ENCODE measurements at regions not wholly inside any gene's neighbourhood (a gene's known extent, or its start where the extent isn't known, plus 50 kb on each side); places are given as distances from the start of the nearest gene placed in this dataset.

DNA sequence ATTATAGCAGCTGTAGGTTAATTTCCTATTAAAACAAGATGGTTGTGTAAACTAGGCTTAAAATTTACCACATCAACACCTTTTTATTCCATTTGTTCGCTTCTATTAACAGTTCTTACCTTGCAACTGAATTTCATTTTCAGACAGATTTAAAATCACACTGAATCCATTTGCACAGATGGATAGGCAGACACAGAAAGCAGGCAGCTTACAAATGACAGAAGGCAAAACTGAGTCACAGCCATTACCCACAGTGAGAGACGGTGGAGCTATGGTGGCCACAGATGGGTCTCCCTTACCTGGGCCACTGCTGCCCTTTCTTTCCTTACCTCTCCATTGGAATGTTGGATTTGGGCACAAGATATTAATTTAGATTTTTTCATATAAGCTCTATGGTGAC, 1567.8 kb upstream of the SLC10A2 start:
- no peak for TF ChIP-seq POLR2A (IDR thresholded peaks at IDR 0.05; ENCODE audit: extremely low read depth, insufficient read length)
- no peak for TF ChIP-seq CTCF (IDR thresholded peaks at IDR 0.05; ENCODE audit: low read depth, low read length)
- TF ChIP-seq, protein P1, sequence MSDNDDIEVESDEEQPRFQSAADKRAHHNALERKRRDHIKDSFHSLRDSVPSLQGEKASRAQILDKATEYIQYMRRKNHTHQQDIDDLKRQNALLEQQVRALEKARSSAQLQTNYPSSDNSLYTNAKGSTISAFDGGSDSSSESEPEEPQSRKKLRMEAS (IDR thresholded peaks at IDR 0.05; ENCODE audit: low read depth, low read length) = no peak
- no peak for TF ChIP-seq MYC (IDR thresholded peaks at IDR 0.05; ENCODE audit: low read depth, low read length)

Data from NB4 (cell line).